K562 (cell line): ENCODE measurements at regions not wholly inside any gene's neighbourhood (a gene's known extent, or its start where the extent isn't known, plus 50 kb on each side); places are given as distances from the start of the nearest gene placed in this dataset.

Source experiments
- ATAC-seq: fragments of 200-7000 bp; cut with Tn5 transposase; 3 replicates; pipeline ENCODE4 v1.9.1; 2020; ENCODE audit warnings: moderate library complexity
- BruUV-seq: library from RNA; stranded (reverse); fragments of 400-500 nt; replicated peaks from 2 replicates; lab custom pipeline; 2021; lab: Mats Ljungman, UMichigan
- CTCF ChIA-PET: fragments of 300-600 bp; formaldehyde crosslinking; extraction: SDS; loops from one replicate; lab custom pipeline; 2021; ENCODE audit warnings: low intra/inter-chr PET ratio; lab: Yijun Ruan, JAX
- POLR2A ChIA-PET: fragments of 300-600, 350-650 bp; sonication (Branson Sonifier 250); formaldehyde crosslinking; extraction: SDS; loops from one replicate; lab custom pipeline; 2021; ENCODE audit warnings: antibody characterized with exemption, inconsistent platforms; lab: Yijun Ruan, JAX
- DNase-seq, 4 experiments: peaks; one replicate each; pipeline versions ENCODE4 v3.0.0 to v3.0.0-alpha.2; 2011 to 2018; ENCODE audit warnings: low spot score in 3 of 4, mixed read lengths in 3 of 4; ENCODE audit errors: extremely low read depth in 1 of 4
- FAIRE-seq: peaks from 2 replicates; lab custom pipeline; 2011; peaks lifted over from hg19 to GRCh38; lab: Jason Lieb, UNC
- H2AFZ ChIP-seq: 2 replicates; pipeline ENCODE4 v1.6.0; 2011; ENCODE audit warnings: low read depth, low read length, control low read depth, inconsistent platforms
- H3K27ac ChIP-seq: fragments of 200-600 bp; 3 replicates; pipeline ENCODE4 v1.8.0; 2011; ENCODE audit warnings: low read depth, mild to moderate bottlenecking, control low read depth, inconsistent platforms, low read length, moderate library complexity, mixed read lengths; ENCODE audit errors: extremely low read depth
- H3K27me3 ChIP-seq, 2 experiments: fragments of 300-600 bp in 1 of 2; 2 replicates in 1 of 2; 3 replicates in 1 of 2; pipeline versions ENCODE4 v1.6.0 to v1.8.0; 2011; ENCODE audit warnings: inconsistent platforms in 2 of 2, low read length in 2 of 2, mild to moderate bottlenecking in 1 of 2, mixed read lengths in 1 of 2, moderate library complexity in 1 of 2; ENCODE audit not compliant: control insufficient read depth in 2 of 2, insufficient read depth in 2 of 2
- H3K36me3 ChIP-seq: fragments of 300-600 bp; 3 replicates; pipeline ENCODE4 v1.8.0; 2011; ENCODE audit warnings: mild to moderate bottlenecking, low read length, inconsistent platforms; ENCODE audit not compliant: control insufficient read depth, insufficient read depth
- H3K4me1 ChIP-seq, 2 experiments: fragments of 200-600 bp in 1 of 2; replicated peaks in 1 of 2; 2 replicates in 1 of 2; 3 replicates in 1 of 2; pipeline versions ENCODE4 v1.5.1 to v1.8.0; 2011; ENCODE audit warnings: inconsistent platforms in 2 of 2, low read length in 2 of 2, mild to moderate bottlenecking in 1 of 2, mixed read lengths in 1 of 2, moderate library complexity in 1 of 2; ENCODE audit not compliant: control insufficient read depth in 2 of 2, insufficient read depth in 2 of 2
- H3K4me2 ChIP-seq: 2 replicates; pipeline ENCODE4 v1.6.1; 2011; ENCODE audit warnings: low read length, control low read depth, inconsistent platforms, mixed read lengths; ENCODE audit not compliant: insufficient read depth
- H3K4me3 ChIP-seq: fragments of 200-600 bp; sonication (generic), shearing (Covaris generic); 2 replicates; pipeline ENCODE4 v1.5.1; 2016; ENCODE audit warnings: control low read depth, inconsistent platforms
- H3K79me2 ChIP-seq: fragments of 200-600 bp; 3 replicates; pipeline ENCODE4 v1.8.0; 2011; ENCODE audit warnings: low read length, inconsistent platforms; ENCODE audit not compliant: control insufficient read depth, insufficient read depth
- H3K9ac ChIP-seq, 2 experiments: 2 replicates each; pipeline versions ENCODE4 v1.6.0 to v1.6.1; 2011; ENCODE audit warnings: low read depth in 2 of 2, low read length in 2 of 2, control low read depth in 1 of 2, inconsistent platforms in 1 of 2, mild to moderate bottlenecking in 1 of 2, mixed read lengths in 1 of 2; ENCODE audit not compliant: insufficient read depth in 1 of 2
- H3K9me1 ChIP-seq: one replicate; pipeline ENCODE4 v1.6.0; 2011; ENCODE audit warnings: inconsistent platforms, mild to moderate bottlenecking, low read length, moderate library complexity; ENCODE audit not compliant: control insufficient read depth, insufficient read depth
- H3K9me3 ChIP-seq: replicated peaks from 2 replicates; pipeline ENCODE4 v1.5.1; 2011; ENCODE audit warnings: low read depth, low read length, inconsistent platforms; ENCODE audit not compliant: control insufficient read depth, insufficient read depth
- H4K20me1 ChIP-seq: replicated peaks from 2 replicates; pipeline ENCODE4 v1.6.1; 2011; ENCODE audit warnings: low read length, inconsistent platforms, mixed read lengths; ENCODE audit not compliant: control insufficient read depth, insufficient read depth
- ASH1L ChIP-seq: fragments of 450-650 bp; IDR thresholded peaks from 2 replicates; pipeline ENCODE4 v1.6.1; 2018; ENCODE audit warnings: borderline replicate concordance, mild to moderate bottlenecking, low read depth; ENCODE audit not compliant: partially characterized antibody
- CBX2 ChIP-seq: fragments of 200-600 bp; sonication (generic); IDR thresholded peaks from one replicate; pipeline ENCODE4 v1.6.1; 2012; ENCODE audit warnings: mild to moderate bottlenecking, low read length, inconsistent platforms; ENCODE audit not compliant: insufficient read depth, poor library complexity, severe bottlenecking
- DACH1 ChIP-seq: fragments of 450-650 bp; IDR thresholded peaks from 2 replicates; pipeline ENCODE4 v1.6.1; 2018; ENCODE audit not compliant: partially characterized antibody
- GABPA ChIP-seq: fragments of 200-800 bp; sonication (Bioruptor generic); conservative IDR thresholded peaks from 2 replicates; pipeline ENCODE4 v1.6.1; 2016; ENCODE audit warnings: low read depth, missing genetic modification characterization, missing compliant biosample characterization
- HDAC3 ChIP-seq: fragments of 450-650 bp; IDR thresholded peaks from 2 replicates; pipeline ENCODE4 v1.6.1; 2018; ENCODE audit warnings: borderline replicate concordance, mild to moderate bottlenecking, moderate library complexity; ENCODE audit not compliant: partially characterized antibody
- STAT6 ChIP-seq: sonication (generic); formaldehyde crosslinking; IDR thresholded peaks from 2 replicates; pipeline ENCODE4 v1.8.1; 2023; ENCODE audit warnings: mild to moderate bottlenecking, missing genetic modification reagents
- THRB ChIP-seq: fragments of 450-650 bp; formaldehyde crosslinking; conservative IDR thresholded peaks from 2 replicates; pipeline ENCODE4 v1.4.0; 2022; ENCODE audit warnings: mild to moderate bottlenecking, missing genetic modification characterization
- USF2 ChIP-seq: sonication (generic); formaldehyde crosslinking; IDR thresholded peaks from 2 replicates; pipeline ENCODE4 v1.5.0; 2020; ENCODE audit warnings: missing genetic modification reagents
- YBX1 ChIP-seq: fragments of 450-650 bp; IDR thresholded peaks from 2 replicates; pipeline ENCODE4 v1.7.1; 2016; ENCODE audit warnings: mild to moderate bottlenecking
- ZBTB7A ChIP-seq: IDR thresholded peaks from 2 replicates; pipeline ENCODE4 v1.6.1; 2011; ENCODE audit warnings: low read depth, mild to moderate bottlenecking, low read length, moderate library complexity, borderline replicate concordance; ENCODE audit not compliant: control insufficient read depth
- ZNF124 ChIP-seq: sonication (generic); formaldehyde crosslinking; IDR thresholded peaks from 2 replicates; pipeline ENCODE4 v1.8.1; 2022; ENCODE audit warnings: missing genetic modification reagents
- ZNF143 ChIP-seq: sonication (generic); formaldehyde crosslinking; IDR thresholded peaks from 2 replicates; pipeline ENCODE4 v1.9.0; 2022; ENCODE audit warnings: mild to moderate bottlenecking, missing genetic modification reagents
- ZNF316 ChIP-seq: fragments of 450-650 bp; IDR thresholded peaks from 2 replicates; pipeline ENCODE4 v1.6.1; 2016
- ZNF76 ChIP-seq: fragments of 250-450 bp; sonication (Bioruptor Pico); IDR thresholded peaks from 2 replicates; pipeline ENCODE4 v1.4.0; 2020; ENCODE audit warnings: mild to moderate bottlenecking, moderate library complexity, borderline replicate concordance
- ZNF830 ChIP-seq: fragments of 250-450 bp; sonication (Bioruptor Pico); IDR thresholded peaks from 2 replicates; pipeline ENCODE4 v1.5.0; 2021; ENCODE audit warnings: mild to moderate bottlenecking
- WGBS: fragments of 100-300 bp; shearing (Covaris generic); methylation state at CpG from one replicate; pipeline ENCODE4 v1.1.6; 2016; ENCODE audit warnings: low coverage, mixed read lengths; ENCODE audit not compliant: insufficient coverage; ENCODE audit errors: missing lambda C conversion rate; 5-methylcytosine and 5-hydroxymethylcytosine counted together
- in situ Hi-C: fragments of 300-500 bp; cut with MboI; formaldehyde crosslinking; loops from 4 replicates; pipeline ENCODE4 v1.15.0; 2018; ENCODE audit warnings: inconsistent platforms, mixed read lengths
- intact Hi-C: fragments of 100-400 bp; cut with micrococcal nuclease; formaldehyde crosslinking; loops from 2 replicates; pipeline ENCODE4 v1.14.2; 2022

- POLR2A ChIA-PET, result interaction anchor here (0.8 kb wide), 1 partner anchor 393 kb away, joined by 3 read pairs; no protein-coding TSS in a partner anchor
- H3K9me1 ChIP-seq, result no peaks in the 10 kb centered on the region
- BruUV-seq, result no TSS peak
- ATAC-seq, result no peak
- in situ Hi-C loops, result no loop called here
- no peaks in the 10 kb centered on the region for H3K27me3 ChIP-seq
- H3K27ac ChIP-seq, result no peak overlapping the region
- H3K9ac ChIP-seq, result no peak overlapping the region
- no peaks in the 10 kb centered on the region for H3K36me3 ChIP-seq
- no peaks in the 10 kb centered on the region for H4K20me1 ChIP-seq
- H3K4me1 ChIP-seq, result no peaks in the 10 kb centered on the region
- no peaks in the 10 kb centered on the region for H3K79me2 ChIP-seq
- no peaks in the 10 kb centered on the region for H3K9me3 ChIP-seq
- intact Hi-C loops, result no loop called here
- no peak for DNase-seq
- TF ChIP-seq ZBTB7A (no peak), DACH1 (no peak), YBX1 (no peak), ZNF830 (CRISPR knock-in tag) (no peak), GABPA (tag) (no peak), ZNF124 (no peak), ZNF316 (no peak), ZNF76 (CRISPR knock-in tag) (no peak), THRB (CRISPR knock-in tag) (no peak), CBX2 (no peak), STAT6 (CRISPR knock-in tag) (no peak), HDAC3 (no peak), ZNF143 (CRISPR knock-in tag) (no peak), USF2 (CRISPR knock-in tag) (no peak), ASH1L (no peak)
- no peak for FAIRE-seq
- WGBS, result 7% methylated on average over 2 of the region's 2 CpGs
- CTCF ChIA-PET, result no interaction called here
- no peak overlapping the region for H2AFZ ChIP-seq
- no peak overlapping the region for H3K4me2 ChIP-seq
- H3K4me3 ChIP-seq, result no peak overlapping the region
Observed at GRCh38 chr20:52869276-52869675, 102.9 kb upstream of the TSHZ2 start.
